CD8-positive, alpha-beta memory T cell (primary cell): ENCODE measurements at regions not wholly inside any gene's neighbourhood (a gene's known extent, or its start where the extent isn't known, plus 50 kb on each side); places are given as distances from the start of the nearest gene placed in this dataset.

Experiments
- CTCF ChIA-PET: fragments of 350-600 bp; sonication (Branson Sonifier 250); formaldehyde crosslinking; loops from one replicate; lab custom pipeline; 2021; ENCODE audit warnings: antibody characterized with exemption; lab: Charles Lee
- POLR2A ChIA-PET: fragments of 350-600 bp; sonication (Branson Sonifier 250); formaldehyde crosslinking; loops from one replicate; lab custom pipeline; 2021; ENCODE audit warnings: antibody characterized with exemption; lab: Charles Lee
- DNase-seq, 5 donors: peaks; one replicate each; pipeline versions ENCODE4 v3.0.0 to v3.0.0-alpha.2; 2020 to 2022; ENCODE audit warnings: mixed read lengths in 1 of 5
- H3K27ac ChIP-seq: one replicate; pipeline ENCODE4 v1.7.0; 2013; ENCODE audit warnings: low read depth, mild to moderate bottlenecking, low read length, moderate library complexity
- H3K27me3 ChIP-seq: 2 replicates; pipeline ENCODE4 v1.7.0; 2013; ENCODE audit warnings: low read length, mild to moderate bottlenecking; ENCODE audit not compliant: insufficient read depth, poor library complexity, severe bottlenecking
- H3K36me3 ChIP-seq: 2 replicates; pipeline ENCODE4 v1.7.0; 2013; ENCODE audit warnings: mild to moderate bottlenecking, low read length, moderate library complexity; ENCODE audit not compliant: insufficient read depth
- H3K4me1 ChIP-seq: 2 replicates; pipeline ENCODE4 v1.7.0; 2013; ENCODE audit warnings: mild to moderate bottlenecking, low read length, moderate library complexity; ENCODE audit not compliant: insufficient read depth
- H3K4me3 ChIP-seq: 2 replicates; pipeline ENCODE4 v1.7.0; 2013; ENCODE audit warnings: mild to moderate bottlenecking, low read length
- H3K9me3 ChIP-seq: 2 replicates; pipeline ENCODE4 v1.7.0; 2013; ENCODE audit warnings: mild to moderate bottlenecking, low read length
- H3K27ac Mint-ChIP-seq, 8 donors: one replicate each; pipeline ENCODE4 v1.8.0; 2020 to 2021; ENCODE audit warnings: mixed read lengths in 8 of 8, mild to moderate bottlenecking in 6 of 8, inconsistent platforms in 3 of 8, moderate library complexity in 3 of 8
- H3K27me3 Mint-ChIP-seq, 2 donors: one replicate each; pipeline ENCODE4 v1.8.0; 2020 to 2021; ENCODE audit warnings: mixed read lengths in 2 of 2, mild to moderate bottlenecking in 1 of 2, moderate library complexity in 1 of 2
- H3K36me3 Mint-ChIP-seq, 3 donors: one replicate each; pipeline ENCODE4 v1.8.0; 2020 to 2021; ENCODE audit warnings: mixed read lengths in 3 of 3, inconsistent platforms in 1 of 3, mild to moderate bottlenecking in 1 of 3
- H3K4me1 Mint-ChIP-seq, 3 donors: one replicate each; pipeline ENCODE4 v1.8.0; 2020 to 2021; ENCODE audit warnings: mixed read lengths in 3 of 3, inconsistent platforms in 1 of 3, mild to moderate bottlenecking in 1 of 3
- H3K4me3 Mint-ChIP-seq, 7 donors: one replicate each; pipeline ENCODE4 v1.8.0; 2020 to 2021; ENCODE audit warnings: mixed read lengths in 7 of 7, mild to moderate bottlenecking in 6 of 7, moderate library complexity in 4 of 7, inconsistent platforms in 2 of 7
- H3K9me3 Mint-ChIP-seq, 5 donors: one replicate each; pipeline ENCODE4 v1.8.0; 2020 to 2022; ENCODE audit warnings: mixed read lengths in 5 of 5, mild to moderate bottlenecking in 3 of 5, moderate library complexity in 2 of 5, inconsistent platforms in 1 of 5

DNA sequence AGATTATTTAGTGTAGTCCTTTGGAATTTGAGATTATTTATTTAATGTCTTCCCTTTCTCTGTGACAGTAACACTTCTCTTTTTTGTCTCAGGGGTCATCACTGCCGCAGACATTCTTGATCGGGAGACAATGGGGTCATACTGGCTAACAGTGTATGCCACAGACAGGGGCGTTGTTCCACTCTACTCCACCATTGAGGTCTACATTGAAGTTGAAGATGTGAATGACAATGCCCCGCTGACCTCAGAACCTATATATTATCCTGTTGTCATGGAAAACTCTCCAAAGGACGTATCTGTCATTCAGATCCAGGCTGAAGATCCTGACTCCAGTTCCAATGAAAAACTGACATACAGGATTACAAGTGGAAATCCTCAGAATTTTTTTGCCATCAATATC lies 299.9 kb downstream of the FAT3 start:
- no peak overlapping the region for H3K27ac Mint-ChIP-seq
- Histone ChIP-seq H3K27me3 (no peaks in the 10 kb centered on the region), H3K9me3 (no peaks in the 10 kb centered on the region), H3K36me3 (no peaks in the 10 kb centered on the region), H3K27ac (no peak overlapping the region), H3K4me1 (no peaks in the 10 kb centered on the region), H3K4me3 (no peak overlapping the region)
- no peak for DNase-seq
- peaks cover 0 to 1% (median 0%) of the 10 kb centered on the region in 3 donors for H3K36me3 Mint-ChIP-seq
- H3K4me3 Mint-ChIP-seq: no peak overlapping the region
- peaks cover 0 to 14% (median 0%) of the 10 kb centered on the region in 5 donors for H3K9me3 Mint-ChIP-seq
- POLR2A ChIA-PET: no interaction called here
- no peaks in the 10 kb centered on the region for H3K27me3 Mint-ChIP-seq
- CTCF ChIA-PET: no interaction called here
- H3K4me1 Mint-ChIP-seq: no peaks in the 10 kb centered on the region

DNA sequence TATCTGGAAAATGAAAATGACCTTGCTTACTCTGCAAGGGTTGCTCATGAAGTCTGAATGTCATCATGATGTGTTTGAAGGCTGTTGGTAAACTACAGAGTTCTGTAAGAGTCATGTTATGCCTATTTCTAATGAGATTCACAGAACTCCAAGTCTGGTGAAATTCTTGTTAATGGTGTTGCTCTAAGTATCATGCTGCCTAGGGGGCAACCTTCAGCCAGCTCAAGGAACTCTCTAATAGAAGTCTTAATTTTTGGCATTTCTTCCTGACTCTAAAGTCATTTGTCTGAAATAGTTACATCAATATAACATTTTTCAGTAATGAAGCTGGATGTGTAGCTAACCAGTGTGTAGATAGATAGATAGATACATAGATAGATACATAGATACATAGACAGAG lies 302.8 kb downstream of the FAT3 start:
- Histone ChIP-seq H3K9me3 (no peaks in the 10 kb centered on the region), H3K27ac (no peak overlapping the region), H3K4me3 (no peak overlapping the region), H3K4me1 (no peaks in the 10 kb centered on the region), H3K27me3 (no peaks in the 10 kb centered on the region), H3K36me3 (no peaks in the 10 kb centered on the region)
- peaks cover 0 to 1% (median 0%) of the 10 kb centered on the region in 3 donors for H3K36me3 Mint-ChIP-seq
- H3K27ac Mint-ChIP-seq: no peak overlapping the region
- H3K27me3 Mint-ChIP-seq: no peaks in the 10 kb centered on the region
- no peak overlapping the region for H3K4me3 Mint-ChIP-seq
- POLR2A ChIA-PET: no interaction called here
- DNase-seq: no peak
- CTCF ChIA-PET: no interaction called here
- peaks cover 0 to 7% (median 0%) of the 10 kb centered on the region in 5 donors for H3K9me3 Mint-ChIP-seq
- no peaks in the 10 kb centered on the region for H3K4me1 Mint-ChIP-seq

DNA sequence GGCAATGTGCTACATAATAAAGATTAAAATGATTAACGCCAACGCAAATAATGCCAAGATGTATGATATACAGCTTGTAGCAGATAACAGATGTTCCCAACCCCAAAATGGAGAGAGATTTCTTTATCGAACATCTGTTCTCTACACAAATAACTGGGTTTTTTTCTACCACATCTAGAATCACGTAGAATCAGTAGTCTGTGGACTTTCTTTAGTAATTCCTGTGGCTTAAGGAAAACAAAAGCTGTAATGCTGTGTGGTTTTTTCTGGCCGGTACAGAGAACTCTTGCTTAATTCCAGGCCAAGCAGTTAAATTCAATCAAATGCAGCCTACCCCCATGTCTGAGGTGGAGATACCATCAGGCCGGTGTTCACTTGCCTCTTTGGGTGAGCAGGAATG lies 303.4 kb downstream of the FAT3 start:
- H3K27me3 ChIP-seq: no peaks in the 10 kb centered on the region
- Mint-ChIP-seq H3K27ac (no peak overlapping the region), H3K4me1 (no peaks in the 10 kb centered on the region), H3K9me3 (peaks cover 0 to 7% (median 0%) of the 10 kb centered on the region in 5 donors), H3K27me3 (no peaks in the 10 kb centered on the region), H3K36me3 (peaks cover 0 to 1% (median 0%) of the 10 kb centered on the region in 3 donors), H3K4me3 (no peak overlapping the region)
- H3K4me1 ChIP-seq: no peaks in the 10 kb centered on the region
- H3K9me3 ChIP-seq: no peaks in the 10 kb centered on the region
- H3K36me3 ChIP-seq: no peaks in the 10 kb centered on the region
- DNase-seq: no peak
- H3K4me3 ChIP-seq: no peak overlapping the region
- CTCF ChIA-PET: no interaction called here
- H3K27ac ChIP-seq: no peak overlapping the region
- POLR2A ChIA-PET: no interaction called here

DNA sequence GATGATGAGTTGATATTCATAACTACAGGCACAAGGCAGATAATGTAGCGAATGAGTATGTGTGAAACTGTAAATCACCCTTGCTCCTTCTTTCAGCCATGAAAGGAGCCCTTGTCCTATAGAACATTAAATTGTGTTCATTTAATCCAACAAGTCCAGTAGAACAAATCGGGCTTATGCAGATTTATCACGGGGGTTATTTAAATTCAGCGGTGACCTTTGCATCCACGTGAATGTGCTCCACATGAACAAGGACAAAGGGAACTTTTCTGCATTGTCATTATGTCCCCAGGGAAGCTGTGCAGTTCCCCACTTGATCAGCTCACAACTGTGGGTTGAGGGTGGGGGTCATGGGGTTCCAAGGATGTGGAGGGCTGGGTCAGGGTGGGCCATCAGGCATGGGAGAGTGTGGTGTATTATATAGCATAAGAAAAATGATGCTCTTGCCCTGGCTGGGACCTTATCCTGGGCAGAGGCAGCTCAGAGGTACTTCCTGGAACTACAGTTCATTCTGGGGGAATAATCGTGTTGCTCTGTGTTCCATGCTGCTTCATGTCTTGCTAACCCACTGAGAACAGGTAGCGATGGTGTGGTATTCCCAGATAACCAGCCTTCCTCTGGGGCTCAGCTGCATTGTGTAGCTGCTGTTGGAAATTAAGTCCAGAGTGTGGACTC lies 306.6 kb downstream of the FAT3 start:
- no peaks in the 10 kb centered on the region for H3K4me1 ChIP-seq
- no peaks in the 10 kb centered on the region for H3K36me3 ChIP-seq
- H3K27me3 ChIP-seq: no peaks in the 10 kb centered on the region
- no peak overlapping the region for H3K4me3 ChIP-seq
- ChIA-PET CTCF (no interaction called here), POLR2A (no interaction called here)
- Mint-ChIP-seq H3K27ac (no peak overlapping the region), H3K9me3 (peaks cover 0 to 8% (median 2%) of the 10 kb centered on the region in 5 donors), H3K36me3 (no peaks in the 10 kb centered on the region), H3K4me1 (no peaks in the 10 kb centered on the region), H3K27me3 (no peaks in the 10 kb centered on the region), H3K4me3 (no peak overlapping the region)
- H3K9me3 ChIP-seq: no peaks in the 10 kb centered on the region
- DNase-seq: no peak
- H3K27ac ChIP-seq: no peak overlapping the region

DNA sequence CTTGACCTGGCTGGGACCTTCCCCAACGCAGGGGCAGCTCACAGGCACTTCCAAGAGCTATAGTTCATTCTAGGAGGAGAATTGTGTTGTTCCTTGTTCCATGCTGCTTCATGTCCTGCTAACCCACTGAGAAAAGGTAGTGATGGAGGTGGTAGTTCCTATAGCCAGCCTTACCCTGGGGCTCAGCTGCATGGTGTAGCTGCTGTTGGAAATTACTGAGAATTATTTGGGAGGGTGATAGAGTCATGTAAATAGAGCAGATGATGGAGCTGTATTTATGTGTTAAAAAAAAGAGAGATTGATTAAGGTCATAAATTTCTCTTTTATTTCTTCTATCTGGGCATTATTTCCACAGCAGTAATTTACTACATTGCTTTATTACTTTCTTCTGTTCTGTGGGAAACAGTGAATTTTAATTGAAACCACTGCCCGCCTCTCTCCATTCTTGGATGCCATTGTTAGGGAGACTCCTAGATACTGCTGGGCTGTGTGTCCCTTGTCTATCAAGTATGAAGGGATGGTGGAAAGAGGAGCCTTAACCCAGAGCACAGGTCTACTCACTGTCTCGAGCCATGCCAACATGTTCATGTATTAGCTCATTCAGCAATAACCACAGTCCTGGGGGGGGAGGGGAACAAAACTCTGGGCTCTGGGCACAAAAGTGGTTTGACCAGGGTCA lies 309.2 kb downstream of the FAT3 start:
- no peak overlapping the region for H3K27ac Mint-ChIP-seq
- H3K9me3 Mint-ChIP-seq: peaks cover 0 to 5% (median 2%) of the 10 kb centered on the region in 5 donors
- H3K36me3 Mint-ChIP-seq: no peaks in the 10 kb centered on the region
- no peaks in the 10 kb centered on the region for H3K27me3 Mint-ChIP-seq
- DNase-seq: no peak
- no peaks in the 10 kb centered on the region for H3K4me1 Mint-ChIP-seq
- H3K27me3 ChIP-seq: no peaks in the 10 kb centered on the region
- ChIA-PET CTCF (no interaction called here), POLR2A (no interaction called here)
- H3K4me1 ChIP-seq: no peaks in the 10 kb centered on the region
- no peak overlapping the region for H3K27ac ChIP-seq
- H3K36me3 ChIP-seq: no peaks in the 10 kb centered on the region
- H3K9me3 ChIP-seq: no peaks in the 10 kb centered on the region
- no peak overlapping the region for H3K4me3 Mint-ChIP-seq
- H3K4me3 ChIP-seq: no peak overlapping the region

DNA sequence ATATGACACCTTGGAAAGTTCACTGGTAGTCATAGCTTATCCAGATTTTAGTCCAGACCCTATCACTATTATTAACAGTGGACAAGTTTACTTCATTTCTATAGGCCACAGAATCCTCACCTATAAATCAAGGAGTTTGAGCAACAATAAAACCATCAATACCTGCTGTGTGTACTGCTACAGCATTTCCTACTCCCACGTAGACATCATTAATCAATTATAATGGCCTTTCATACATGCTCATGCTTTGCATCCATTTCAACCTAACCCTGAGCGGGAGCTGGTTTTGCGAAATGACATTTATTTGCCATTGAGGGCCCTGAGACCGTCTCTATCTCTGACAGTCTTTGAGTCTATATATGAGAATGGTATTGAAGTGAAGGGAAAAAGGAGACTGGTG lies 312.3 kb downstream of the FAT3 start:
- no peak overlapping the region for H3K27ac Mint-ChIP-seq
- DNase-seq: no peak
- Histone ChIP-seq H3K4me3 (no peak overlapping the region), H3K27me3 (no peaks in the 10 kb centered on the region), H3K27ac (no peak overlapping the region), H3K4me1 (no peaks in the 10 kb centered on the region), H3K36me3 (no peaks in the 10 kb centered on the region), H3K9me3 (no peaks in the 10 kb centered on the region)
- no peaks in the 10 kb centered on the region for H3K27me3 Mint-ChIP-seq
- no peaks in the 10 kb centered on the region for H3K36me3 Mint-ChIP-seq
- ChIA-PET POLR2A (no interaction called here), CTCF (no interaction called here)
- H3K9me3 Mint-ChIP-seq: peaks cover 0 to 10% (median 2%) of the 10 kb centered on the region in 5 donors
- H3K4me3 Mint-ChIP-seq: no peak overlapping the region
- H3K4me1 Mint-ChIP-seq: no peaks in the 10 kb centered on the region

DNA sequence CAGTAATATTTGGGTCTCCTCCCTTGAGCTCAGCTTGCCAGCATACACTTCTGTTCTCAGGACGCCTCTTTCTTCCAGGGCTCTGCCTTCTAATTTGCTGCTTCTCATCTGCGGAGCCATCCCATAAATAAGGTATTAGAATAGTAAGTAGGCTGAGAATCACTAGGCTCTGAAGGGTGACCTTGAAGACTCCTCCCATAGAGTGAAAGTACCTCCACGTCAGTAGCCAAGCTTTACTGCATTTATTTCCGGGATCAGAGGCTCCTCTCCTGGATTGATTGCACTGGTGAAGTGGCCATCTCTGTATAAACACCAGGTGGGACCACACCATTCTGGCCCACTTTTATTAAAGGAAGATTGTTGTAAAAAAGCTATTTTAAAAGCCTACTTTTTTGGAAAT lies 315.5 kb downstream of the FAT3 start:
- H3K27ac ChIP-seq: no peak overlapping the region
- H3K27me3 ChIP-seq: no peaks in the 10 kb centered on the region
- no peaks in the 10 kb centered on the region for H3K36me3 ChIP-seq
- no peak overlapping the region for H3K27ac Mint-ChIP-seq
- CTCF ChIA-PET: no interaction called here
- no peaks in the 10 kb centered on the region for H3K4me1 Mint-ChIP-seq
- H3K9me3 Mint-ChIP-seq: peaks cover 0 to 21% (median 0%) of the 10 kb centered on the region in 5 donors
- no peak for DNase-seq
- no peaks in the 10 kb centered on the region for H3K9me3 ChIP-seq
- H3K27me3 Mint-ChIP-seq: no peaks in the 10 kb centered on the region
- H3K4me3 Mint-ChIP-seq: no peak overlapping the region
- H3K4me3 ChIP-seq: no peak overlapping the region
- POLR2A ChIA-PET: no interaction called here
- H3K4me1 ChIP-seq: no peaks in the 10 kb centered on the region
- no peaks in the 10 kb centered on the region for H3K36me3 Mint-ChIP-seq

DNA sequence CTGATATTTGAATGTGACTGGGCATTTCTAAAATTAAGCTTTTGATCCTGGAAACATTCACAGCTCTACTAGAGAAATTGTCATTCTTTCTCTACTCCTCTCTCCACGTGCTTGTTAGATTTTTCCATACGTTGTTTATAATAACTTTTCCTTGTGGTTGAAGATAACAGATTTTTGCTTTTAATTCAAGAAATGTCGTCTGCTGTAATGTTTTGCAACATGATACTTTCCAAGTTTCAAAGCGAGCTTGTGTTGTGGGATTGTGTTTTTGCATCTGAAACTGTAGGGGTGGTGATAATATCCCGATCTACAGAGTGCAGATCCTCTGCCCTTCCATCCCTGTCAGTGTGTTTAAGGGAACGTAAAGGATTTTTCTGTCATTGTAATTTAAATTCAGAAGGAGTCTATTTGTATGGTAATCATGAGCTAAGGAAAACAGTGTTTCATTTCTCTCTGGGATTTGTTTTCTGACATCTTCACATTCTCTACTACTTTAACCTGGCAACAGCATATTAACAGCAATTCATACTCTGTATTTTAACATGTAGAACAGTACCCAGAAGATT lies 321.4 kb downstream of the FAT3 start:
- H3K4me3 ChIP-seq: no peak overlapping the region
- H3K36me3 Mint-ChIP-seq: no peaks in the 10 kb centered on the region
- CTCF ChIA-PET: no interaction called here

More for the DNA sequence above, 321.4 kb downstream of the FAT3 start:
- H3K9me3 Mint-ChIP-seq: peaks cover 0 to 17% (median 0%) of the 10 kb centered on the region in 5 donors
- POLR2A ChIA-PET: no interaction called here
- Histone ChIP-seq H3K4me1 (no peaks in the 10 kb centered on the region), H3K27ac (no peak overlapping the region), H3K27me3 (no peaks in the 10 kb centered on the region), H3K36me3 (no peaks in the 10 kb centered on the region), H3K9me3 (no peaks in the 10 kb centered on the region)
- H3K27me3 Mint-ChIP-seq: peaks cover 0 to 2% of the 10 kb centered on the region in 2 donors
- no peak overlapping the region for H3K27ac Mint-ChIP-seq
- DNase-seq: no peak
- H3K4me1 Mint-ChIP-seq: no peaks in the 10 kb centered on the region
- H3K4me3 Mint-ChIP-seq: no peak overlapping the region
